Body of pancreas (tissue), 4 donors: ENCODE measurements at regions not wholly inside any gene's neighbourhood (a gene's known extent, or its start where the extent isn't known, plus 50 kb on each side); places are given as distances from the start of the nearest gene placed in this dataset.

Experiments used
- ATAC-seq: fragments of 150-250 bp; one replicate; pipeline ENCODE4 v1.9.1; 2016
- DNase-seq, 4 donors: peaks; one replicate each; pipeline ENCODE4 v3.0.0-alpha.2; 2019
- H3K27ac ChIP-seq, 4 donors: fragments of 200-600 bp; sonication (generic); 1 replicate in 3 of 4; 2 replicates in 1 of 4; pipeline versions ENCODE4 v1.5.1 to v1.6.1; 2016 to 2019; ENCODE audit warnings: mild to moderate bottlenecking in 1 of 4, mixed read lengths in 1 of 4, moderate library complexity in 1 of 4
- H3K27me3 ChIP-seq, 2 donors: fragments of 200-600 bp; sonication (generic); one replicate each; pipeline ENCODE4 v1.6.0; 2016; ENCODE audit warnings: mild to moderate bottlenecking in 1 of 2
- H3K36me3 ChIP-seq, 2 donors: fragments of 200-600 bp; sonication (generic); replicated peaks in 1 of 2; 2 replicates each; pipeline ENCODE4 v1.5.1; 2016; ENCODE audit warnings: low read depth in 2 of 2; ENCODE audit not compliant: insufficient read depth in 1 of 2
- H3K4me1 ChIP-seq: fragments of 200-600 bp; sonication (generic); one replicate; pipeline ENCODE4 v1.6.0; 2016
- H3K4me3 ChIP-seq, 2 donors: fragments of 200-600 bp; sonication (generic); 1 replicate in 1 of 2; 2 replicates in 1 of 2; pipeline ENCODE4 v1.5.1; 2016 to 2019
- H3K9me3 ChIP-seq, 3 donors: fragments of 200-600 bp; sonication (generic); 1 replicate in 2 of 3; 2 replicates in 1 of 3; pipeline ENCODE4 v1.5.1; 2016
- POLR2A ChIP-seq, 3 donors: fragments of 450-650 bp; IDR thresholded peaks; one replicate each; pipeline ENCODE4 v1.6.1; 2016; ENCODE audit warnings: antibody characterized with exemption in 3 of 3, mild to moderate bottlenecking in 2 of 3
- WGBS, 2 donors: methylation state at CpG; one replicate each; pipeline ENCODE4 v1.1.5; 2017; 5-methylcytosine and 5-hydroxymethylcytosine counted together
- intact Hi-C: fragments of 100-400 bp; cut with DNase I; formaldehyde crosslinking; loops from one replicate; pipeline ENCODE4 v1.15.1; 2023
- TF ChIP-seq, protein P1 (sequence below), 7 experiments: fragments of 450-650 bp in 4 of 7; fragments of 200-600 bp in 3 of 7; sonication (generic) in 3 of 7; IDR thresholded peaks; one replicate each; pipeline ENCODE4 v1.5.1; 2016 to 2019; ENCODE audit warnings: antibody characterized with exemption in 7 of 7

DNA sequence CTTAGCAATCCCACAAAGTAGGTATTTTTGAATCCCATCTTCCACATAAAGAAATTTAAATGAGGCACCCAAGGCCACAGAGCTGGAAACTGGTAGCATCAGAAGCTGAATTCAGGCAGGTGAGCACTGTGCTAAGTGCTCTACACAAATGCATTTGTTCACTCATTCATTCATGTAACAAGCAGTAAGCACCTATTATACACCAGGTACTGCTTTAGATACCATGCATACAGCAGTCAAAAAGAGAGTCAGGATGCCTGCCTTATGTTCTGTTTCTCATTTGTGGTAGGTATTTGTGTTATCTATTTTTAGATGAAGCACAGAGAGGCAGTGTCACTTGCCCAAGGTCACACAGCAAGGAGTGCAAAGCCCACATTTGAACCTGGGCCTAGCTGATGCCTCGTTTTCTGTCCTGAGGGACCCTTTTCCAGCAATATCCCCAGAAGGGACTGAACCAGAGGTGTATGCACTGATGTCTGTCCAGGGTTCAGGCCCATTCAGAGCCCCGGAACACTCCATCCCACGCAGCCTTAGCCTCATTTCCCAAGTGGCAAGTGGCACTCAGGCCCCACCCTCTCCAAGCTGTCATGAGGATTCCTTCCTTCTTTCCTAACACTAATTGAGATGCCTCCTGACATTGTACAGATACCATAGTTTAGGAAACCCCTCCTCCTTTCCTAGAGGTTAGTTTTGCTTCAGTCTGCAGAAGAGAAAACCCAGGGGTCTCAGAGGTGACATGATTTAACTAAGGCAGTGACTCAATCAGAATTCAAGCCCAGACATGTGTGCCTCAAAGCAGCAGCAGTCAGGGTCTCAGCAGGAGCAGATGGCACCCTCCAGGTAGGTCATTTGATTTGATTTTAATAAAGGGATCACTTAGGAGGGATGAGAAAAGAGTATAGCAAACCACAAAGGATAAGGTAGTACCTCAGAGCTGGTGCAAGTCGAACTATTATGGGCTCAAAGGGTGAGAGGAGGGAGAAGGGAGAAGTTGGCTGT is 61.2 kb upstream of the SIRPA start:
- peaks cover 13% of the 10 kb centered on the region for H3K4me1 ChIP-seq
- intact Hi-C loops = no loop called here
- ATAC-seq = no peak

GRCh38 chr20:1833216-1833615 is 62.0 kb upstream of the SIRPA start:
- TF ChIP-seq, protein P1, sequence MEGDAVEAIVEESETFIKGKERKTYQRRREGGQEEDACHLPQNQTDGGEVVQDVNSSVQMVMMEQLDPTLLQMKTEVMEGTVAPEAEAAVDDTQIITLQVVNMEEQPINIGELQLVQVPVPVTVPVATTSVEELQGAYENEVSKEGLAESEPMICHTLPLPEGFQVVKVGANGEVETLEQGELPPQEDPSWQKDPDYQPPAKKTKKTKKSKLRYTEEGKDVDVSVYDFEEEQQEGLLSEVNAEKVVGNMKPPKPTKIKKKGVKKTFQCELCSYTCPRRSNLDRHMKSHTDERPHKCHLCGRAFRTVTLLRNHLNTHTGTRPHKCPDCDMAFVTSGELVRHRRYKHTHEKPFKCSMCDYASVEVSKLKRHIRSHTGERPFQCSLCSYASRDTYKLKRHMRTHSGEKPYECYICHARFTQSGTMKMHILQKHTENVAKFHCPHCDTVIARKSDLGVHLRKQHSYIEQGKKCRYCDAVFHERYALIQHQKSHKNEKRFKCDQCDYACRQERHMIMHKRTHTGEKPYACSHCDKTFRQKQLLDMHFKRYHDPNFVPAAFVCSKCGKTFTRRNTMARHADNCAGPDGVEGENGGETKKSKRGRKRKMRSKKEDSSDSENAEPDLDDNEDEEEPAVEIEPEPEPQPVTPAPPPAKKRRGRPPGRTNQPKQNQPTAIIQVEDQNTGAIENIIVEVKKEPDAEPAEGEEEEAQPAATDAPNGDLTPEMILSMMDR (IDR thresholded peaks at IDR 0.05) = no peak
- no peak for TF ChIP-seq POLR2A (IDR thresholded peaks at IDR 0.05)
- no peaks in the 10 kb centered on the region for H3K27me3 ChIP-seq
- no peak overlapping the region for H3K27ac ChIP-seq
- no peaks in the 10 kb centered on the region for H3K36me3 ChIP-seq
- no peaks in the 10 kb centered on the region for H3K9me3 ChIP-seq
- 65 to 70% methylated on average over 3 to 4 of the region's 4 CpGs for WGBS, 2 donors
- no peak overlapping the region for H3K4me3 ChIP-seq
- H3K4me1 ChIP-seq = peaks cover 20% of the 10 kb centered on the region
- DNase-seq (no peak), ATAC-seq (no peak)
- intact Hi-C loops = no loop called here

More for the DNA sequence above, 61.2 kb upstream of the SIRPA start:
- no peak for TF ChIP-seq POLR2A (IDR thresholded peaks at IDR 0.05)
- TF ChIP-seq, protein P1 (IDR thresholded peaks at IDR 0.05) = no peak
- Histone ChIP-seq H3K36me3 (no peaks in the 10 kb centered on the region), H3K4me3 (no peak overlapping the region), H3K9me3 (no peaks in the 10 kb centered on the region), H3K27ac (no peak overlapping the region), H3K27me3 (no peaks in the 10 kb centered on the region)
- 68% methylated on average over 4 of the region's 4 CpGs for WGBS, 2 donors
- no peak for DNase-seq

GRCh38 chr20:1832634-1833033 is 62.6 kb upstream of the SIRPA start:
- Histone ChIP-seq H3K36me3 (no peaks in the 10 kb centered on the region), H3K27me3 (no peaks in the 10 kb centered on the region), H3K4me3 (no peak overlapping the region), H3K4me1 (peaks cover 26% of the 10 kb centered on the region), H3K9me3 (no peaks in the 10 kb centered on the region), H3K27ac (no peak overlapping the region)
- TF ChIP-seq, protein P1 (IDR thresholded peaks at IDR 0.05) = no peak
- no peak for TF ChIP-seq POLR2A (IDR thresholded peaks at IDR 0.05)
- no peak for DNase-seq
- intact Hi-C loops = no loop called here
- ATAC-seq = no peak
- 42 to 56% methylated on average over 5 to 13 of the region's 13 CpGs for WGBS, 2 donors

DNA sequence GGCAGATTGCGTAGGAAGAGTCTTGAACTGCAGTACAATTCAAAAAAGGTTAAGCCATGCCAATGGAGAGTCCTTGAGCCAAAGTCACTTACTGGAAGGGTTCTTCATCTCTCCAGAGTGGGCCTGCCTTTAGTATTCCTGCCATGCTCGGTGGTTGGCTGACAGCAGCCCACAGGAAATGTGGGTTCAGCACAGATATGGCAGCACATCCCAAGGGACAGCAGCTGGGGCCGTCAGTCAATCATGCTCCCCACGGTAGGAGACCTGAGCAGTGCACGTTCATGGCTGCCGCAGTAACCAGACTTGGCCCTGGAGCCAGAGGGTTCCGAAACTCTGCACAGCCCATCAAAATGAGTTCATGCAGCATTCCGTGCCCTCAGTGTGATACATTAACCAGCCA is 63.6 kb upstream of the SIRPA start:
- 76 to 80% methylated on average over 7 to 8 of the region's 8 CpGs for WGBS, 2 donors
- TF ChIP-seq, protein P1 (IDR thresholded peaks at IDR 0.05) = no peak
- TF ChIP-seq POLR2A (IDR thresholded peaks at IDR 0.05) = no peak

More for the DNA sequence above, 63.6 kb upstream of the SIRPA start:
- DNase-seq = no peak
- intact Hi-C loops = no loop called here
- H3K9me3 ChIP-seq = no peaks in the 10 kb centered on the region
- no peaks in the 10 kb centered on the region for H3K27me3 ChIP-seq
- peaks cover 28% of the 10 kb centered on the region for H3K4me1 ChIP-seq
- H3K36me3 ChIP-seq = no peaks in the 10 kb centered on the region
- no peak for ATAC-seq
- H3K27ac ChIP-seq = no peak overlapping the region
- no peak overlapping the region for H3K4me3 ChIP-seq
